GM12878 (cell line): ENCODE measurements at regions not wholly inside any gene's neighbourhood (a gene's known extent, or its start where the extent isn't known, plus 50 kb on each side); places are given as distances from the start of the nearest gene placed in this dataset.

Experiments
- ATAC-seq: fragments of 200-7000 bp; cut with Tn5 transposase; 3 replicates; pipeline ENCODE4 v1.9.1; 2020; ENCODE audit warnings: mild to moderate bottlenecking, moderate library complexity
- BruUV-seq: library from RNA; stranded (reverse); fragments of 400-500 nt; replicated peaks from 2 replicates; lab custom pipeline; 2021; lab: Mats Ljungman, UMichigan
- CTCF ChIA-PET: fragments of 300-600 bp; sonication (Branson Sonifier 250); formaldehyde crosslinking; extraction: SDS; loops from one replicate; lab custom pipeline; 2021; ENCODE audit warnings: inconsistent platforms; lab: Yijun Ruan, JAX
- POLR2A ChIA-PET: fragments of 350-600 bp; formaldehyde crosslinking; extraction: SDS; loops from one replicate; lab custom pipeline; 2021; ENCODE audit warnings: inconsistent platforms; lab: Charles Lee
- RAD21 ChIA-PET: fragments of 300-600 bp; sonication (Branson Sonifier 250); formaldehyde crosslinking; loops from one replicate; lab custom pipeline; 2023; ENCODE audit warnings: antibody characterized with exemption; ENCODE audit not compliant: unreplicated experiment; lab: Charles Lee
- SMC1A ChIA-PET: fragments of 300-600 bp; sonication (Branson Sonifier 250); formaldehyde crosslinking; loops from one replicate; lab custom pipeline; 2023; ENCODE audit not compliant: unreplicated experiment, uncharacterized antibody; lab: Charles Lee
- DNase-seq: peaks from one replicate; pipeline ENCODE4 v3.0.0-alpha.2; 2011; ENCODE audit warnings: low read depth, low spot score
- FAIRE-seq: peaks from 3 replicates; lab custom pipeline; 2011; peaks lifted over from hg19 to GRCh38; lab: Jason Lieb, UNC
- H2AFZ ChIP-seq: 2 replicates; pipeline ENCODE4 v1.6.0; 2011; ENCODE audit warnings: low read depth, low read length, control low read depth; ENCODE audit not compliant: control insufficient read depth
- H3K27ac ChIP-seq: 2 replicates; pipeline ENCODE4 v1.5.1; 2011; ENCODE audit warnings: control low read depth; ENCODE audit not compliant: control insufficient read depth, insufficient read depth
- H3K27me3 ChIP-seq, 2 experiments: replicated peaks in 1 of 2; 2 replicates each; pipeline versions ENCODE4 v1.6.0 to v1.6.1; 2011; ENCODE audit warnings: low read length in 1 of 2; ENCODE audit not compliant: control insufficient read depth in 2 of 2, insufficient read depth in 2 of 2
- H3K36me3 ChIP-seq, 2 experiments: 2 replicates each; pipeline ENCODE4 v1.5.1; 2011; ENCODE audit warnings: low read length in 1 of 2; ENCODE audit not compliant: control insufficient read depth in 2 of 2, insufficient read depth in 2 of 2
- H3K4me1 ChIP-seq: 2 replicates; pipeline ENCODE4 v1.6.1; 2011; ENCODE audit warnings: mild to moderate bottlenecking, low read length, moderate library complexity, mixed read lengths; ENCODE audit not compliant: control insufficient read depth, insufficient read depth
- H3K4me2 ChIP-seq: 2 replicates; pipeline ENCODE4 v1.6.0; 2011; ENCODE audit warnings: control low read depth; ENCODE audit not compliant: control insufficient read depth, insufficient read depth
- H3K4me3 ChIP-seq: fragments of 200-600 bp; sonication (generic); 2 replicates; pipeline ENCODE4 v1.5.1; 2016
- H3K79me2 ChIP-seq: 2 replicates; pipeline ENCODE4 v1.6.0; 2011; ENCODE audit warnings: low read length; ENCODE audit not compliant: control insufficient read depth, insufficient read depth
- H3K9ac ChIP-seq: 2 replicates; pipeline ENCODE4 v1.8.0; 2011; ENCODE audit warnings: low read length, control low read depth, mixed read lengths; ENCODE audit not compliant: control insufficient read depth, insufficient read depth
- H3K9me3 ChIP-seq: replicated peaks from 3 replicates; pipeline ENCODE4 v1.5.1; 2011; ENCODE audit warnings: mild to moderate bottlenecking, low read length; ENCODE audit not compliant: control insufficient read depth, insufficient read depth
- H4K20me1 ChIP-seq: 2 replicates; pipeline ENCODE4 v1.6.0; 2011; ENCODE audit not compliant: control insufficient read depth, insufficient read depth
- ESRRA ChIP-seq: IDR thresholded peaks from 2 replicates; pipeline ENCODE4 v1.6.1; 2012; ENCODE audit warnings: mild to moderate bottlenecking, low read length, improper control_type of control experiment
- GATAD2B ChIP-seq: fragments of 450-650 bp; conservative IDR thresholded peaks from 2 replicates; pipeline ENCODE4 v1.6.1; 2017; ENCODE audit warnings: low read depth, mild to moderate bottlenecking, moderate library complexity
- HDAC6 ChIP-seq: fragments of 200-600 bp; sonication (generic); IDR thresholded peaks from one replicate; pipeline ENCODE4 v1.8.0; 2017; ENCODE audit warnings: antibody characterized with exemption; ENCODE audit not compliant: unreplicated experiment
- HSF1 ChIP-seq: fragments of 150-350 bp; IDR thresholded peaks from 2 replicates; pipeline ENCODE4 v1.6.1; 2014; ENCODE audit warnings: mild to moderate bottlenecking, low read depth, low read length
- IRF5 ChIP-seq: fragments of 450-650 bp; IDR thresholded peaks from 2 replicates; pipeline ENCODE4 v1.6.1; 2017; ENCODE audit warnings: borderline replicate concordance
- MTA2 ChIP-seq: fragments of 450-650 bp; IDR thresholded peaks from 2 replicates; pipeline ENCODE4 v1.6.1; 2016; ENCODE audit warnings: low read depth, mild to moderate bottlenecking, moderate library complexity
- MXI1 ChIP-seq: fragments of 150-350 bp; IDR thresholded peaks from 2 replicates; pipeline ENCODE4 v1.6.1; 2011; ENCODE audit warnings: low read depth, mild to moderate bottlenecking, inconsistent platforms, low read length, improper control_type of control experiment
- MYB ChIP-seq: fragments of 150-350 bp; IDR thresholded peaks from 2 replicates; pipeline ENCODE4 v1.6.1; 2014; ENCODE audit warnings: mild to moderate bottlenecking, low read depth, low read length, borderline replicate concordance
- NR2F1 ChIP-seq: fragments of 450-650 bp; conservative IDR thresholded peaks from 2 replicates; pipeline ENCODE4 v1.6.1; 2017; ENCODE audit warnings: mild to moderate bottlenecking
- TCF12 ChIP-seq: IDR thresholded peaks from 2 replicates; pipeline ENCODE4 v1.6.1; 2011; ENCODE audit warnings: low read depth, mild to moderate bottlenecking, low read length
- ZBTB33 ChIP-seq: fragments of 450-650 bp; IDR thresholded peaks from 2 replicates; pipeline ENCODE4 v1.6.1; 2017; ENCODE audit warnings: mild to moderate bottlenecking
- ZNF217 ChIP-seq: fragments of 450-650 bp; IDR thresholded peaks from 2 replicates; pipeline ENCODE4 v1.6.1; 2017; ENCODE audit warnings: antibody characterized with exemption, mild to moderate bottlenecking
- WGBS: methylation state at CpG from one replicate; pipeline ENCODE4 v1.1.6; 2016; ENCODE audit warnings: low lambda C conversion rate; ENCODE audit not compliant: insufficient replicate concordance, insufficient coverage; ENCODE audit errors: missing lambda C conversion rate; 5-methylcytosine and 5-hydroxymethylcytosine counted together
- in situ Hi-C: fragments of 300-500 bp; cut with MboI; formaldehyde crosslinking; loops from 9 replicates; pipeline ENCODE4 v1.14.3; 2018; ENCODE audit warnings: mixed read lengths
- intact Hi-C: fragments of 100-400 bp; cut with micrococcal nuclease; formaldehyde crosslinking; loops from one replicate; pipeline ENCODE4 v1.14.2; 2022; ENCODE audit not compliant: unreplicated experiment
- TF ChIP-seq, protein P1 (sequence below): IDR thresholded peaks from 2 replicates; pipeline ENCODE4 v1.6.1; 2011; ENCODE audit warnings: low read depth, mild to moderate bottlenecking, low read length, moderate library complexity, borderline replicate concordance; ENCODE audit errors: extremely low read depth
- TF ChIP-seq, protein P2 (sequence below): fragments of 450-650 bp; IDR thresholded peaks from 2 replicates; pipeline ENCODE4 v1.6.1; 2016; ENCODE audit warnings: mild to moderate bottlenecking, moderate library complexity, borderline replicate concordance

- no peaks in the 10 kb centered on the region for H3K36me3 ChIP-seq
- RAD21 ChIA-PET: no interaction called here
- intact Hi-C loops: no loop called here
- no peak for TF ChIP-seq MXI1
- TF ChIP-seq ZBTB33: no peak
- TF ChIP-seq ESRRA: no peak
- TF ChIP-seq MTA2: no peak
- no peak for TF ChIP-seq MYB
- TF ChIP-seq ZNF217: no peak
- TF ChIP-seq TCF12: no peak
- no peak for TF ChIP-seq HDAC6
- TF ChIP-seq, protein P1, sequence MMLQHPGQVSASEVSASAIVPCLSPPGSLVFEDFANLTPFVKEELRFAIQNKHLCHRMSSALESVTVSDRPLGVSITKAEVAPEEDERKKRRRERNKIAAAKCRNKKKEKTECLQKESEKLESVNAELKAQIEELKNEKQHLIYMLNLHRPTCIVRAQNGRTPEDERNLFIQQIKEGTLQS: no peak
- no peak for TF ChIP-seq NR2F1
- TF ChIP-seq IRF5: no peak
- TF ChIP-seq GATAD2B: no peak
- TF ChIP-seq, protein P2, sequence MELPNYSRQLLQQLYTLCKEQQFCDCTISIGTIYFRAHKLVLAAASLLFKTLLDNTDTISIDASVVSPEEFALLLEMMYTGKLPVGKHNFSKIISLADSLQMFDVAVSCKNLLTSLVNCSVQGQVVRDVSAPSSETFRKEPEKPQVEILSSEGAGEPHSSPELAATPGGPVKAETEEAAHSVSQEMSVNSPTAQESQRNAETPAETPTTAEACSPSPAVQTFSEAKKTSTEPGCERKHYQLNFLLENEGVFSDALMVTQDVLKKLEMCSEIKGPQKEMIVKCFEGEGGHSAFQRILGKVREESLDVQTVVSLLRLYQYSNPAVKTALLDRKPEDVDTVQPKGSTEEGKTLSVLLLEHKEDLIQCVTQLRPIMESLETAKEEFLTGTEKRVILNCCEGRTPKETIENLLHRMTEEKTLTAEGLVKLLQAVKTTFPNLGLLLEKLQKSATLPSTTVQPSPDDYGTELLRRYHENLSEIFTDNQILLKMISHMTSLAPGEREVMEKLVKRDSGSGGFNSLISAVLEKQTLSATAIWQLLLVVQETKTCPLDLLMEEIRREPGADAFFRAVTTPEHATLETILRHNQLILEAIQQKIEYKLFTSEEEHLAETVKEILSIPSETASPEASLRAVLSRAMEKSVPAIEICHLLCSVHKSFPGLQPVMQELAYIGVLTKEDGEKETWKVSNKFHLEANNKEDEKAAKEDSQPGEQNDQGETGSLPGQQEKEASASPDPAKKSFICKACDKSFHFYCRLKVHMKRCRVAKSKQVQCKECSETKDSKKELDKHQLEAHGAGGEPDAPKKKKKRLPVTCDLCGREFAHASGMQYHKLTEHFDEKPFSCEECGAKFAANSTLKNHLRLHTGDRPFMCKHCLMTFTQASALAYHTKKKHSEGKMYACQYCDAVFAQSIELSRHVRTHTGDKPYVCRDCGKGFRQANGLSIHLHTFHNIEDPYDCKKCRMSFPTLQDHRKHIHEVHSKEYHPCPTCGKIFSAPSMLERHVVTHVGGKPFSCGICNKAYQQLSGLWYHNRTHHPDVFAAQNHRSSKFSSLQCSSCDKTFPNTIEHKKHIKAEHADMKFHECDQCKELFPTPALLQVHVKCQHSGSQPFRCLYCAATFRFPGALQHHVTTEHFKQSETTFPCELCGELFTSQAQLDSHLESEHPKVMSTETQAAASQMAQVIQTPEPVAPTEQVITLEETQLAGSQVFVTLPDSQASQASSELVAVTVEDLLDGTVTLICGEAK: no peak
- no peak for TF ChIP-seq HSF1
- TF ChIP-seq, all 136 proteins: peak for 0
- H3K4me3 ChIP-seq: no peak overlapping the region
- H3K9ac ChIP-seq: no peak overlapping the region
- no peak overlapping the region for H2AFZ ChIP-seq
- H3K27me3 ChIP-seq: no peaks in the 10 kb centered on the region
- no peak overlapping the region for H3K27ac ChIP-seq
- WGBS: 70% methylated on average over 21 of the region's 25 CpGs
- H3K4me2 ChIP-seq: no peak overlapping the region
- no peak for FAIRE-seq
- ChIA-PET POLR2A (no interaction called here), SMC1A (no interaction called here), CTCF (no interaction called here)
- no peaks in the 10 kb centered on the region for H3K79me2 ChIP-seq
- no peaks in the 10 kb centered on the region for H3K4me1 ChIP-seq
- no peak for DNase-seq
- H4K20me1 ChIP-seq: no peaks in the 10 kb centered on the region
- no peak for ATAC-seq
- in situ Hi-C loops: no loop called here
- no TSS peak for BruUV-seq
- no peaks in the 10 kb centered on the region; the same call in 2 of the 3 replicates for H3K9me3 ChIP-seq
These were observed 963.1 kb downstream of the RPA4 start for GRCh38 chrX:97846718-97847237.
